Neuronal stem cell (in vitro differentiated cells): ENCODE measurements at regions not wholly inside any gene's neighbourhood (a gene's known extent, or its start where the extent isn't known, plus 50 kb on each side); places are given as distances from the start of the nearest gene placed in this dataset.

Experiments used
- DNase-seq: peaks from one replicate; pipeline ENCODE4 v3.0.0-alpha.2; 2013; ENCODE audit warnings: low spot score
- H2AFZ ChIP-seq: one replicate; pipeline ENCODE4 v1.6.1; 2013; ENCODE audit warnings: mild to moderate bottlenecking, low read length, inconsistent platforms
- H2AK5ac ChIP-seq: 2 replicates; pipeline ENCODE4 v1.6.1; 2013; ENCODE audit warnings: low read depth, mild to moderate bottlenecking, inconsistent platforms, low read length, moderate library complexity, mixed read lengths
- H2BK120ac ChIP-seq: 2 replicates; pipeline ENCODE4 v1.6.1; 2013; ENCODE audit warnings: low read depth, mild to moderate bottlenecking, inconsistent platforms, low read length, moderate library complexity, mixed read lengths
- H2BK12ac ChIP-seq: one replicate; pipeline ENCODE4 v1.6.1; 2013; ENCODE audit warnings: low read length, inconsistent platforms
- H2BK15ac ChIP-seq: 2 replicates; pipeline ENCODE4 v1.6.1; 2013; ENCODE audit warnings: mild to moderate bottlenecking, low read length, inconsistent platforms, mixed read lengths
- H2BK5ac ChIP-seq: one replicate; pipeline ENCODE4 v1.6.1; 2013; ENCODE audit warnings: inconsistent platforms, mild to moderate bottlenecking, low read length, moderate library complexity
- H3K14ac ChIP-seq: one replicate; pipeline ENCODE4 v1.6.1; 2013; ENCODE audit warnings: low read length, inconsistent platforms
- H3K18ac ChIP-seq: 2 replicates; pipeline ENCODE4 v1.6.1; 2013; ENCODE audit warnings: low read length, inconsistent platforms
- H3K23ac ChIP-seq: 2 replicates; pipeline ENCODE4 v1.6.1; 2013; ENCODE audit warnings: low read depth, mild to moderate bottlenecking, mixed read lengths, low read length, inconsistent platforms; ENCODE audit not compliant: poor library complexity
- H3K27ac ChIP-seq: replicated peaks from 3 replicates; pipeline ENCODE4 v1.5.1; 2013; ENCODE audit warnings: low read length, inconsistent platforms
- H3K27me3 ChIP-seq, 3 experiments: 2 replicates each; pipeline ENCODE4 v1.6.1; 2013; ENCODE audit warnings: low read length in 3 of 3, mild to moderate bottlenecking in 2 of 3, inconsistent platforms in 1 of 3, low read depth in 1 of 3, mixed read lengths in 1 of 3, moderate library complexity in 1 of 3; ENCODE audit not compliant: control insufficient read depth in 3 of 3, insufficient read depth in 3 of 3
- H3K36me3 ChIP-seq, 2 donors: replicated peaks in 1 of 2; 2 replicates each; pipeline ENCODE4 v1.6.1; 2013; ENCODE audit warnings: low read length in 2 of 2; ENCODE audit not compliant: control insufficient read depth in 2 of 2, insufficient read depth in 2 of 2
- H3K4ac ChIP-seq: 2 replicates; pipeline ENCODE4 v1.6.1; 2013; ENCODE audit warnings: inconsistent platforms, mild to moderate bottlenecking, low read length, moderate library complexity
- H3K4me1 ChIP-seq, 2 donors: 1 replicate in 1 of 2; 2 replicates in 1 of 2; pipeline ENCODE4 v1.6.1; 2013; ENCODE audit warnings: low read length in 2 of 2, low read depth in 1 of 2; ENCODE audit not compliant: control insufficient read depth in 2 of 2, insufficient read depth in 1 of 2
- H3K4me2 ChIP-seq: one replicate; pipeline ENCODE4 v1.6.1; 2013; ENCODE audit warnings: mild to moderate bottlenecking, low read length, inconsistent platforms; ENCODE audit not compliant: insufficient read depth, poor library complexity, severe bottlenecking
- H3K4me3 ChIP-seq, 2 donors: 2 replicates each; pipeline ENCODE4 v1.5.1; 2013; ENCODE audit warnings: low read length in 2 of 2, mild to moderate bottlenecking in 2 of 2, inconsistent platforms in 1 of 2, moderate library complexity in 1 of 2
- H3K79me1 ChIP-seq: one replicate; pipeline ENCODE4 v1.6.1; 2013; ENCODE audit warnings: low read depth, mild to moderate bottlenecking, inconsistent platforms, low read length, moderate library complexity
- H3K9ac ChIP-seq: one replicate; pipeline ENCODE4 v1.6.1; 2013; ENCODE audit warnings: mild to moderate bottlenecking, low read depth, low read length, inconsistent platforms; ENCODE audit not compliant: poor library complexity
- H3K9me3 ChIP-seq, 2 donors: replicated peaks in 1 of 2; 2 replicates each; pipeline versions ENCODE3 to v1.6.1; 2013; ENCODE audit warnings: low read length in 2 of 2, mild to moderate bottlenecking in 2 of 2, inconsistent platforms in 1 of 2, low read depth in 1 of 2, mixed read lengths in 1 of 2, moderate library complexity in 1 of 2; ENCODE audit not compliant: control insufficient read depth in 2 of 2, insufficient read depth in 1 of 2
- H4K8ac ChIP-seq: one replicate; pipeline ENCODE4 v1.6.1; 2013; ENCODE audit warnings: low read depth, mild to moderate bottlenecking, inconsistent platforms, low read length, moderate library complexity
- H4K91ac ChIP-seq: one replicate; pipeline ENCODE4 v1.6.1; 2013; ENCODE audit warnings: low read length, low read depth, mild to moderate bottlenecking, inconsistent platforms; ENCODE audit not compliant: poor library complexity
- WGBS, 2 donors: extraction: QIAGEN DNeasy Blood & Tissue Kit; methylation state at CpG; one replicate each; pipeline ENCODE4 v1.1.7; 2013; ENCODE audit warnings: missing lambda C conversion rate in 2 of 2, mixed read lengths in 1 of 2; ENCODE audit not compliant: insufficient read length in 2 of 2, insufficient replicate concordance in 1 of 2; ENCODE audit errors: extremely low coverage in 2 of 2; 5-methylcytosine and 5-hydroxymethylcytosine counted together

- no peaks in the 10 kb centered on the region for H3K4me1 ChIP-seq
- H3K14ac ChIP-seq = no peak overlapping the region
- H3K9me3 ChIP-seq = no peaks in the 10 kb centered on the region
- WGBS, 2 donors = no CpG with 5 or more reads among the region's 3 CpGs
- no peak overlapping the region for H2BK120ac ChIP-seq
- no peak overlapping the region for H4K91ac ChIP-seq
- H3K27ac ChIP-seq = no peak overlapping the region
- no peaks in the 10 kb centered on the region for H3K27me3 ChIP-seq
- no peaks in the 10 kb centered on the region for H3K36me3 ChIP-seq
- H3K9ac ChIP-seq = no peak overlapping the region
- H3K79me1 ChIP-seq = no peaks in the 10 kb centered on the region
- no peak overlapping the region for H3K4ac ChIP-seq
- no peak for DNase-seq
- no peak overlapping the region for H2BK15ac ChIP-seq
- no peak overlapping the region for H3K4me3 ChIP-seq
- no peak overlapping the region for H4K8ac ChIP-seq
- no peak overlapping the region for H3K4me2 ChIP-seq
- no peak overlapping the region for H3K23ac ChIP-seq
- H2AK5ac ChIP-seq = no peak overlapping the region
- H2BK12ac ChIP-seq = no peak overlapping the region
- no peak overlapping the region for H3K18ac ChIP-seq
- no peak overlapping the region for H2AFZ ChIP-seq
- no peak overlapping the region for H2BK5ac ChIP-seq
Measured at GRCh38 chrX:45323387-45323786, 122.7 kb upstream of the DIPK2B start.

GRCh38 chrX:45322820-45323219 lies 122.1 kb upstream of the DIPK2B start:
- Histone ChIP-seq H3K9ac (no peak overlapping the region), H4K91ac (no peak overlapping the region)
- DNase-seq = no peak

DNA sequence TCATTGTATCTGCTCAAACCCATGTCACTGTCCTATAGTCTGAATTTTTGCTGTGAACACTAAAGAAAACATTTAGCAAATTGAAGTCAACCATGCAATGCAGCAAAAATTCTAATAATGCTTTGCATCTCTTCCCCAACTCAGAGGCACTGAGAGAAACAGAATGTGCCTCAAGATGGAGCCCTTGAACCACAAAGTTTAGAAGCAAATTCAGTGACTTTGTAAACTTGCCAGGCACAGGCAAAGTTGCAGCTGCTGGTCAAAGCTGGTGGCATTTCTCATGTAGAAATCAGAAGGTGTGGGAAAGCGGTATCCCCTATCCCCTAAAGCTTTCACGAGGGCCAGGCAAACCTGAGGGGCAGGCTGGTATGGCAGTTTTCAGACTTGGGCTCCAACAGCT lies 121.7 kb upstream of the DIPK2B start:
- Histone ChIP-seq H2BK120ac (no peak overlapping the region), H4K91ac (no peak overlapping the region), H2BK12ac (no peak overlapping the region), H2BK15ac (no peak overlapping the region), H3K27ac (no peak overlapping the region), H3K14ac (no peak overlapping the region), H3K23ac (no peak overlapping the region), H4K8ac (no peak overlapping the region), H2BK5ac (no peak overlapping the region), H3K36me3 (no peaks in the 10 kb centered on the region), H3K4ac (no peak overlapping the region), H2AK5ac (no peak overlapping the region), H3K18ac (no peak overlapping the region), H3K79me1 (no peaks in the 10 kb centered on the region), H3K4me2 (no peak overlapping the region), H3K4me3 (no peak overlapping the region), H3K27me3 (no peaks in the 10 kb centered on the region), H3K9me3 (no peaks in the 10 kb centered on the region), H3K9ac (no peak overlapping the region), H2AFZ (no peak overlapping the region), H3K4me1 (no peaks in the 10 kb centered on the region)
- whole genome bisulfite sequencing, 2 donors = no CpG with 5 or more reads among the region's 2 CpGs
- DNase-seq = no peak

More at GRCh38 chrX:45322820-45323219, 122.1 kb upstream of the DIPK2B start:
- no peak overlapping the region for H3K14ac ChIP-seq
- no peak overlapping the region for H3K23ac ChIP-seq
- H2BK120ac ChIP-seq = no peak overlapping the region
- H2BK15ac ChIP-seq = no peak overlapping the region
- H3K4me3 ChIP-seq = no peak overlapping the region
- H4K8ac ChIP-seq = no peak overlapping the region
- H3K4me2 ChIP-seq = no peak overlapping the region
- no peak overlapping the region for H2BK5ac ChIP-seq
- H2AFZ ChIP-seq = no peak overlapping the region
- H3K27me3 ChIP-seq = no peaks in the 10 kb centered on the region
- no peaks in the 10 kb centered on the region for H3K79me1 ChIP-seq
- no peak overlapping the region for H2AK5ac ChIP-seq
- H3K36me3 ChIP-seq = no peaks in the 10 kb centered on the region
- no peak overlapping the region for H3K18ac ChIP-seq
- H3K4me1 ChIP-seq = no peaks in the 10 kb centered on the region
- H3K9me3 ChIP-seq = no peaks in the 10 kb centered on the region
- no peak overlapping the region for H3K4ac ChIP-seq
- H2BK12ac ChIP-seq = no peak overlapping the region
- no peak overlapping the region for H3K27ac ChIP-seq

DNA sequence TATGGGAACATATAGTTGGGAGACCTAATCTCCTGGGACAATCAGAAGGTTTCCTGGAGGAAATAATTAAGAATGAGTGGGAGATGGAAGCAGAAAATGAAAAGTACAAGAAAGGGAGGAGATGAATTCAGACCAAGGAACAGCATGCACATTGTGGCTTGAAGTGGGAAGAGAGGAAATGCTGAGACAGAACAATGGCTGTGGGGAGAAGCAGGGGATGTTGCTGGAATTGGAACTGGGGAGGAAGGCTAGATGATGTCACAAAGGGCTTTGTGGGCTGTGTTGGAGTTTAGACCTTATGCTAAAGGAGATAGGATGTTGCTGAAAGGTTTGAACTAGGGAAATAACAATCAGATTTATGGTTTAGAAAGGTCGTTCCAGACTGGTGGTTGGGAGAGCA lies 119.5 kb upstream of the DIPK2B start:
- Histone ChIP-seq H2BK12ac (no peak overlapping the region), H3K14ac (no peak overlapping the region), H3K27me3 (no peaks in the 10 kb centered on the region), H3K23ac (no peak overlapping the region), H2BK120ac (no peak overlapping the region), H3K79me1 (no peaks in the 10 kb centered on the region), H2AFZ (no peak overlapping the region), H3K27ac (no peak overlapping the region), H3K18ac (no peak overlapping the region), H2AK5ac (no peak overlapping the region), H2BK15ac (no peak overlapping the region), H3K4me1 (no peaks in the 10 kb centered on the region), H3K4ac (no peak overlapping the region), H3K9me3 (no peaks in the 10 kb centered on the region), H3K4me2 (no peak overlapping the region), H3K36me3 (no peaks in the 10 kb centered on the region), H2BK5ac (no peak overlapping the region), H3K4me3 (no peak overlapping the region), H3K9ac (no peak overlapping the region), H4K8ac (no peak overlapping the region), H4K91ac (no peak overlapping the region)
- DNase-seq = no peak
- WGBS, 2 donors = no CpG with 5 or more reads among the region's 1 CpG
